NT2/D1 (cell line): ENCODE measurements at regions not wholly inside any gene's neighbourhood (a gene's known extent, or its start where the extent isn't known, plus 50 kb on each side); places are given as distances from the start of the nearest gene placed in this dataset.

Source experiments
- DNase-seq: peaks from one replicate; pipeline ENCODE4 v3.0.0-alpha.2; 2011; ENCODE audit warnings: low read depth, low spot score
- H3K27me3 ChIP-seq: 2 replicates; pipeline ENCODE4 v1.6.0; 2011; ENCODE audit warnings: mild to moderate bottlenecking; ENCODE audit not compliant: insufficient read length, insufficient read depth
- H3K36me3 ChIP-seq: 2 replicates; pipeline ENCODE4 v1.6.1; 2011; ENCODE audit warnings: mild to moderate bottlenecking, low read length, mixed read lengths; ENCODE audit not compliant: insufficient read depth, insufficient read length
- H3K4me1 ChIP-seq: 2 replicates; pipeline ENCODE4 v1.5.1; 2011; ENCODE audit not compliant: insufficient read depth, insufficient read length
- H3K4me3 ChIP-seq: 2 replicates; pipeline ENCODE4 v1.5.1; 2011; ENCODE audit warnings: low read depth; ENCODE audit not compliant: insufficient read length
- H3K9ac ChIP-seq: 2 replicates; pipeline ENCODE4 v1.6.0; 2011; ENCODE audit warnings: low read depth; ENCODE audit not compliant: insufficient read length
- H3K9me3 ChIP-seq: 2 replicates; pipeline ENCODE4 v1.5.1; 2011; ENCODE audit warnings: mild to moderate bottlenecking, low read length; ENCODE audit not compliant: insufficient read depth
- SUZ12 ChIP-seq: IDR thresholded peaks from 2 replicates; pipeline ENCODE4 v1.6.1; 2011; ENCODE audit not compliant: insufficient read length, insufficient read depth; ENCODE audit errors: extremely low read depth
- YY1 ChIP-seq: IDR thresholded peaks from 2 replicates; pipeline ENCODE4 v1.6.1; 2011; ENCODE audit not compliant: insufficient read length, insufficient read depth
- ZNF274 ChIP-seq: IDR thresholded peaks from 2 replicates; pipeline ENCODE4 v1.6.1; 2011; ENCODE audit warnings: mild to moderate bottlenecking, low read depth, low read length

- no peak overlapping the region for H3K9ac ChIP-seq
- no peaks in the 10 kb centered on the region for H3K4me1 ChIP-seq
- no peak overlapping the region for H3K4me3 ChIP-seq
- no peaks in the 10 kb centered on the region for H3K9me3 ChIP-seq
- H3K27me3 ChIP-seq = no peaks in the 10 kb centered on the region
- no peak for DNase-seq
- TF ChIP-seq ZNF274 (no peak), SUZ12 (no peak), YY1 (no peak)
- H3K36me3 ChIP-seq = no peaks in the 10 kb centered on the region
Measured at GRCh38 chr18:75491361-75491760, 63.9 kb upstream of the SMIM21 start.

- Histone ChIP-seq H3K4me3 (no peak overlapping the region), H3K9ac (no peak overlapping the region), H3K9me3 (no peaks in the 10 kb centered on the region), H3K36me3 (no peaks in the 10 kb centered on the region), H3K4me1 (no peaks in the 10 kb centered on the region), H3K27me3 (no peaks in the 10 kb centered on the region)
- no peak for DNase-seq
- TF ChIP-seq ZNF274 (no peak), SUZ12 (no peak), YY1 (no peak)
Measured at GRCh38 chr18:75489493-75490190, 62.1 kb upstream of the SMIM21 start.

- Histone ChIP-seq H3K36me3 (no peaks in the 10 kb centered on the region), H3K4me1 (no peaks in the 10 kb centered on the region), H3K27me3 (no peaks in the 10 kb centered on the region), H3K9me3 (peaks cover 20% of the 10 kb centered on the region; the same call in 1 of the 2 replicates), H3K9ac (no peak overlapping the region), H3K4me3 (no peak overlapping the region)
- no peak for DNase-seq
- TF ChIP-seq ZNF274 = no peak
- TF ChIP-seq SUZ12 = no peak
- TF ChIP-seq YY1 = no peak
Measured at GRCh38 chr18:75483662-75484061, 56.2 kb upstream of the SMIM21 start.

GRCh38 chr18:75482880-75483279, 55.4 kb upstream of the SMIM21 start:
- no peaks in the 10 kb centered on the region for H3K36me3 ChIP-seq
- no peaks in the 10 kb centered on the region for H3K4me1 ChIP-seq
- TF ChIP-seq SUZ12 (no peak), ZNF274 (no peak), YY1 (no peak)
- peaks cover 20% of the 10 kb centered on the region; the same call in 1 of the 2 replicates for H3K9me3 ChIP-seq
- no peak overlapping the region for H3K9ac ChIP-seq
- H3K27me3 ChIP-seq = no peaks in the 10 kb centered on the region
- no peak for DNase-seq
- H3K4me3 ChIP-seq = no peak overlapping the region

- DNase-seq = no peak
- Histone ChIP-seq H3K4me1 (no peaks in the 10 kb centered on the region), H3K9me3 (peaks cover 20% of the 10 kb centered on the region; the same call in 1 of the 2 replicates), H3K4me3 (no peak overlapping the region), H3K9ac (no peak overlapping the region), H3K36me3 (no peaks in the 10 kb centered on the region), H3K27me3 (no peaks in the 10 kb centered on the region)
- no peak for TF ChIP-seq YY1
- TF ChIP-seq ZNF274 = no peak
- no peak for TF ChIP-seq SUZ12
Measured at GRCh38 chr18:75480487-75480886, 53.0 kb upstream of the SMIM21 start.

GRCh38 chr18:75478996-75479880, 51.7 kb upstream of the SMIM21 start:
- no peak overlapping the region for H3K9ac ChIP-seq
- TF ChIP-seq SUZ12 (no peak), ZNF274 (no peak), YY1 (no peak)
- H3K4me3 ChIP-seq = no peak overlapping the region
- no peaks in the 10 kb centered on the region for H3K27me3 ChIP-seq
- H3K4me1 ChIP-seq = no peaks in the 10 kb centered on the region
- DNase-seq = no peak
- H3K9me3 ChIP-seq = peaks cover 20% of the 10 kb centered on the region; the same call in 1 of the 2 replicates
- H3K36me3 ChIP-seq = no peaks in the 10 kb centered on the region

GRCh38 chr18:75477900-75478299, 50.4 kb upstream of the SMIM21 start:
- Histone ChIP-seq H3K4me3 (no peak overlapping the region), H3K27me3 (no peaks in the 10 kb centered on the region), H3K36me3 (no peaks in the 10 kb centered on the region), H3K4me1 (no peaks in the 10 kb centered on the region), H3K9me3 (peaks cover 9% of the 10 kb centered on the region; the same call in 1 of the 2 replicates), H3K9ac (no peak overlapping the region)
- no peak for TF ChIP-seq ZNF274
- TF ChIP-seq SUZ12 = no peak
- no peak for TF ChIP-seq YY1
- DNase-seq = no peak
